ENCODE measurements at regions not wholly inside any gene's neighbourhood (a gene's known extent, or its start where the extent isn't known, plus 50 kb on each side); places are given as distances from the start of the nearest gene placed in this dataset.
A peak's percentile ranks its signal among the peaks of the same experiment; 100 is the strongest.

DNA sequence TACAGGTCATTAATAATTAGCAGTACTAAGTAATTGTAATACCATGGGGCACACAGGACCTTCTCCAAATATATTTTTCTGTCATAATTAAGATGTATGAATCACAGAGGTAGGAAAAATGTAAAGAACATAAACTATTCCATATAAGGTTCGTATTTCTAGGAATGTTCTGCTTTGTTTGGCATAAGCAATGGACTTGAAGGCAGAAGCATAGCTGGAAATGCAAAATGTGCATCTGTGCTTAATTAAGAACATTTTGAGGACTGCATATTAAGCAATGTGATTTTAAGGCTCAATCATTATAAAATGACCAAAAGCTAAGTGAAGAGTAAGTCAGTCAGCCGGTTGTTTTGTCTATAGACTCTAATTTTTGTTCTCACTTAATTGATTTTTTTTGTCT is 123.2 kb downstream of the RBM43 start:
- no peak overlapping the region for H3K27ac Mint-ChIP-seq (ENCODE audit: unreplicated experiment)
- H3K9me3 Mint-ChIP-seq (ENCODE audit: unreplicated experiment) = no peaks in the 10 kb centered on the region
- H3K4me1 Mint-ChIP-seq (ENCODE audit: low read depth, unreplicated experiment) = no peaks in the 10 kb centered on the region
- no peak overlapping the region for H3K4me3 Mint-ChIP-seq (ENCODE audit: unreplicated experiment)
- TF ChIP-seq, protein P1, sequence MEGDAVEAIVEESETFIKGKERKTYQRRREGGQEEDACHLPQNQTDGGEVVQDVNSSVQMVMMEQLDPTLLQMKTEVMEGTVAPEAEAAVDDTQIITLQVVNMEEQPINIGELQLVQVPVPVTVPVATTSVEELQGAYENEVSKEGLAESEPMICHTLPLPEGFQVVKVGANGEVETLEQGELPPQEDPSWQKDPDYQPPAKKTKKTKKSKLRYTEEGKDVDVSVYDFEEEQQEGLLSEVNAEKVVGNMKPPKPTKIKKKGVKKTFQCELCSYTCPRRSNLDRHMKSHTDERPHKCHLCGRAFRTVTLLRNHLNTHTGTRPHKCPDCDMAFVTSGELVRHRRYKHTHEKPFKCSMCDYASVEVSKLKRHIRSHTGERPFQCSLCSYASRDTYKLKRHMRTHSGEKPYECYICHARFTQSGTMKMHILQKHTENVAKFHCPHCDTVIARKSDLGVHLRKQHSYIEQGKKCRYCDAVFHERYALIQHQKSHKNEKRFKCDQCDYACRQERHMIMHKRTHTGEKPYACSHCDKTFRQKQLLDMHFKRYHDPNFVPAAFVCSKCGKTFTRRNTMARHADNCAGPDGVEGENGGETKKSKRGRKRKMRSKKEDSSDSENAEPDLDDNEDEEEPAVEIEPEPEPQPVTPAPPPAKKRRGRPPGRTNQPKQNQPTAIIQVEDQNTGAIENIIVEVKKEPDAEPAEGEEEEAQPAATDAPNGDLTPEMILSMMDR (IDR thresholded peaks at IDR 0.05; ENCODE audit: partially characterized antibody, unreplicated experiment) = no peak
- no peaks in the 10 kb centered on the region for H3K36me3 Mint-ChIP-seq (ENCODE audit: unreplicated experiment)
- peaks cover 1% of the 10 kb centered on the region for H3K27me3 Mint-ChIP-seq (ENCODE audit: unreplicated experiment)
- no peak for DNase-seq

DNA sequence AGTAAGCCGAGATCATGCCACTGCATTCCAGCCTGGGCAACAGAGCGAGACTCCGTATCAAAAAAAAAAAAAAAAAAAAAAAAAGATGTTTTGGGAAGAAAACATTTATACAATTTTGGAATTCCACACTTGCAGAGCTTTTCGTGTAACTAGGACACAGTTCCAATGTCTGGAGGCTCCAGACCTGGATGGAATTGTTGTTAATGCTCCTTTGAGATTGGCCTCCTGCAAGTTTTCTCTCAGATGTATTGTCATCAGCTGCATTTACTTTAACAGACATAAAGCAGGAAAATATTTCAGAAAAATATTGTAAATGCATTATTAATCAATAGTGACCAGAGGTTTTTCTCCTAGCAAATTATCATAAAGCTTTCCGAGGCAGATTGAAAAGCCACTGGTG is 124.1 kb downstream of the RBM43 start:
- Mint-ChIP-seq H3K4me3 (ENCODE audit: unreplicated experiment) (no peak overlapping the region), H3K27ac (ENCODE audit: unreplicated experiment) (no peak overlapping the region), H3K9me3 (ENCODE audit: unreplicated experiment) (no peaks in the 10 kb centered on the region), H3K4me1 (ENCODE audit: low read depth, unreplicated experiment) (no peaks in the 10 kb centered on the region), H3K27me3 (ENCODE audit: unreplicated experiment) (peaks cover 1% of the 10 kb centered on the region), H3K36me3 (ENCODE audit: unreplicated experiment) (no peaks in the 10 kb centered on the region)
- no peak for DNase-seq
- TF ChIP-seq, protein P1 (IDR thresholded peaks at IDR 0.05; ENCODE audit: partially characterized antibody, unreplicated experiment) = no peak

DNA sequence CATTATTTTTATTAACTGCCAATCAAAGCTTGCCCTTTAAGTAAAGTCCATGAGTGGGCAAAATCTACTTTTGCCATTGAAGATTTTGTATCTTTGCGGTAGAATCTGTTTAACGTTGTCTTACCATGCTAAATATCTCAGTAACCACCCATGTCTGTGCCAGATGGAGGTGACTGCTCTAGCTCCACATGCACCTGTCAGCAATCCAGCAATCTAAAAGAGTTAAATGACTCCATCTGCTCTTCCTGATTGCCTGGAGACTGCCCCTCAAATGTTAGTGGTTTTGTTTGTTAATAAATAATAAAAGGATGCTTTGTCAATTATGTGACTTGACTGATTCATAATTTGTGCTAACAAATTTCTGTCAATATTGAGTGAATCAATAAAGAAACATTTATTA is 141.7 kb downstream of the RBM43 start:
- H3K9me3 Mint-ChIP-seq (ENCODE audit: unreplicated experiment) = peaks cover 6% of the 10 kb centered on the region
- H3K27me3 Mint-ChIP-seq (ENCODE audit: unreplicated experiment) = peaks cover 3% of the 10 kb centered on the region
- H3K4me3 Mint-ChIP-seq (ENCODE audit: unreplicated experiment) = peak overlapping the region; percentile 58
- TF ChIP-seq, protein P1 (IDR thresholded peaks at IDR 0.05; ENCODE audit: partially characterized antibody, unreplicated experiment) = no peak
- peaks cover 10% of the 10 kb centered on the region for H3K4me1 Mint-ChIP-seq (ENCODE audit: low read depth, unreplicated experiment)
- H3K27ac Mint-ChIP-seq (ENCODE audit: unreplicated experiment) = peak overlapping the region; percentile 28
- peaks cover 7% of the 10 kb centered on the region for H3K36me3 Mint-ChIP-seq (ENCODE audit: unreplicated experiment)
- no peak for DNase-seq

DNA sequence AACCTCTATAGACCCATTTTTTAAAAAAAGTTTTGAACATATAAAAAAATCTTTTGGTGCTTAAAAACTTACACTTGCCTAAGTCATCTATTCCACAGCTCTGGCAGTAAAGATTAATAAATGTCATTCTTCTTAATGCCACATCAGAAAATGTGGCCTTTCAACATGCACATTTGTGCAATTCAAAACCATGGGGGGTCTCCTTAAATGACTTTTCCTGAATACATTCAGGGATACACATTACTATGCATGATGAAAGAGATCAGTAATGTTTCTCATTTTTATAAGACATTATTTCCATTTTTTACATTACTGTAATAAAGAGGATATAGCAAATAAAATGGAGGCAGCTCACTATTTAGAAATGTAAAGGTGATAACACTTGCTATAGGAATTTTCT is 142.3 kb downstream of the RBM43 start:
- Mint-ChIP-seq H3K27me3 (ENCODE audit: unreplicated experiment) (peaks cover 3% of the 10 kb centered on the region), H3K27ac (ENCODE audit: unreplicated experiment) (peak overlapping the region; percentile 33), H3K4me1 (ENCODE audit: low read depth, unreplicated experiment) (peaks cover 10% of the 10 kb centered on the region), H3K36me3 (ENCODE audit: unreplicated experiment) (peaks cover 4% of the 10 kb centered on the region), H3K4me3 (ENCODE audit: unreplicated experiment) (no peak overlapping the region), H3K9me3 (ENCODE audit: unreplicated experiment) (peaks cover 6% of the 10 kb centered on the region)
- DNase-seq = no peak
- TF ChIP-seq, protein P1 (IDR thresholded peaks at IDR 0.05; ENCODE audit: partially characterized antibody, unreplicated experiment) = no peak

DNA sequence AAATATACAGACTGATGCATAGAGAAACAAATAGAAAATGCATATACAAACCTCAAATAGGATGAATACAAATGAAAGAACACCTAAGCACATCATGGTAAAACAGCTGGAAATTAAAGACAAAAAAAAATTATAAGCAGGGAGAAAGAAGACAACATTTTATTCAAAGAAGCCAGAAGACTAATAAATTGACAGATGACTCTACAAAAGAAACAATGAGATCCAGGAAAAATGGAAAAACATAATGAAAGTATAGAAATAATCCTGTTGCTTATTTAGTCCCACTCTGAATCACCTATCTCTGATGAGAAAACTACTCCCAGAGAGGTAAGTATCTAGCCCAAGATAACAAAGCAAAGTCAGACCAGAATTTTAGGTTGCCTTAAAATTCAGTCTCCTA is 143.4 kb downstream of the RBM43 start:
- no peak for DNase-seq
- Mint-ChIP-seq H3K27ac (ENCODE audit: unreplicated experiment) (no peak overlapping the region), H3K4me1 (ENCODE audit: low read depth, unreplicated experiment) (peaks cover 10% of the 10 kb centered on the region), H3K4me3 (ENCODE audit: unreplicated experiment) (no peak overlapping the region), H3K36me3 (ENCODE audit: unreplicated experiment) (no peaks in the 10 kb centered on the region), H3K9me3 (ENCODE audit: unreplicated experiment) (peaks cover 6% of the 10 kb centered on the region), H3K27me3 (ENCODE audit: unreplicated experiment) (peaks cover 3% of the 10 kb centered on the region)
- TF ChIP-seq, protein P1 (IDR thresholded peaks at IDR 0.05; ENCODE audit: partially characterized antibody, unreplicated experiment) = no peak

Measured in glutamatergic neuron (in vitro differentiated cells).